SK-N-SH (cell line): ENCODE measurements at regions not wholly inside any gene's neighbourhood (a gene's known extent, or its start where the extent isn't known, plus 50 kb on each side); places are given as distances from the start of the nearest gene placed in this dataset.

Source experiments
- CTCF ChIA-PET: fragments of 300-600, 350-600 bp; formaldehyde crosslinking; extraction: SDS; loops from one replicate; lab custom pipeline; 2021; lab: Yijun Ruan, JAX
- POLR2A ChIA-PET: fragments of 350-600 bp; sonication (Branson Sonifier 250); formaldehyde crosslinking; extraction: SDS; loops from one replicate; lab custom pipeline; 2020; ENCODE audit warnings: antibody characterized with exemption, inconsistent platforms; lab: Yijun Ruan, JAX
- DNase-seq: peaks from one replicate; pipeline ENCODE4 v3.0.0; 2012
- H2AFZ ChIP-seq: fragments of 200-600 bp; sonication (generic); 2 replicates; pipeline ENCODE4 v1.8.1; 2016; ENCODE audit warnings: antibody characterized with exemption, mild to moderate bottlenecking, low read depth
- H3F3A ChIP-seq: fragments of 200-600 bp; sonication (generic); replicated peaks from 2 replicates; pipeline ENCODE3; 2016; ENCODE audit warnings: antibody characterized with exemption, mild to moderate bottlenecking; ENCODE audit not compliant: insufficient read depth
- H3K27ac ChIP-seq, 2 experiments: fragments of 200-500 bp in 1 of 2; fragments of 200-600 bp in 1 of 2; sonication (Bioruptor generic) in 1 of 2; sonication (generic), shearing (Covaris generic) in 1 of 2; 2 replicates each; pipeline versions ENCODE4 v1.5.1 to v1.6.1; 2014 to 2016; ENCODE audit warnings: low read depth in 2 of 2, inconsistent platforms in 1 of 2, low read length in 1 of 2, mild to moderate bottlenecking in 1 of 2, mixed read lengths in 1 of 2
- H3K27me3 ChIP-seq: fragments of 200-600 bp; sonication (generic), shearing (Covaris generic); 2 replicates; pipeline ENCODE4 v1.6.1; 2016; ENCODE audit warnings: mixed run types; ENCODE audit not compliant: insufficient read depth
- H3K36me3 ChIP-seq, 2 experiments: fragments of 200-500 bp in 1 of 2; fragments of 200-600 bp in 1 of 2; sonication (Bioruptor generic) in 1 of 2; sonication (generic) in 1 of 2; replicated peaks in 1 of 2; 2 replicates each; pipeline versions ENCODE3 to v1.5.1; 2014 to 2016; ENCODE audit warnings: low read length in 1 of 2, mild to moderate bottlenecking in 1 of 2; ENCODE audit not compliant: insufficient read depth in 2 of 2, control insufficient read depth in 1 of 2
- H3K4me1 ChIP-seq, 2 experiments: fragments of 200-500 bp in 1 of 2; fragments of 200-600 bp in 1 of 2; sonication (Bioruptor generic) in 1 of 2; sonication (generic), shearing (Covaris generic) in 1 of 2; 2 replicates each; pipeline versions ENCODE4 v1.5.1 to v1.6.1; 2014 to 2016; ENCODE audit warnings: low read depth in 1 of 2, low read length in 1 of 2, mixed run types in 1 of 2; ENCODE audit not compliant: insufficient read depth in 2 of 2, control insufficient read depth in 1 of 2
- H3K4me2 ChIP-seq: fragments of 200-600 bp; sonication (generic), shearing (Covaris generic); 2 replicates; pipeline ENCODE4 v1.6.1; 2017; ENCODE audit warnings: mixed run types
- H3K4me3 ChIP-seq, 2 experiments: fragments of 200-500 bp in 1 of 2; fragments of 200-600 bp in 1 of 2; sonication (Bioruptor generic) in 1 of 2; sonication (generic), shearing (Covaris generic) in 1 of 2; 2 replicates each; pipeline versions ENCODE4 v1.5.1 to v1.8.1; 2014 to 2016; ENCODE audit warnings: low read depth in 2 of 2, inconsistent platforms in 1 of 2, low read length in 1 of 2, mild to moderate bottlenecking in 1 of 2, mixed read lengths in 1 of 2, moderate library complexity in 1 of 2
- H3K79me2 ChIP-seq: fragments of 200-600 bp; sonication (generic); 2 replicates; pipeline ENCODE4 v1.8.1; 2017; ENCODE audit warnings: mild to moderate bottlenecking; ENCODE audit not compliant: insufficient read depth
- H3K9ac ChIP-seq: fragments of 200-600 bp; sonication (generic); 2 replicates; pipeline ENCODE4 v1.6.1; 2017; ENCODE audit warnings: mixed run types
- H3K9me2 ChIP-seq: fragments of 200-600 bp; sonication (generic); 2 replicates; pipeline ENCODE4 v1.6.1; 2017; ENCODE audit warnings: mixed run types
- H3K9me3 ChIP-seq: fragments of 200-600 bp; sonication (generic); 2 replicates; pipeline ENCODE4 v1.6.1; 2017; ENCODE audit warnings: mixed run types, mild to moderate bottlenecking, moderate library complexity
- H4K20me1 ChIP-seq: fragments of 200-600 bp; sonication (generic); 2 replicates; pipeline ENCODE4 v1.6.1; 2017; ENCODE audit warnings: mild to moderate bottlenecking, mixed run types; ENCODE audit not compliant: insufficient read depth
- CHD2 ChIP-seq: fragments of 150-350 bp; IDR thresholded peaks from 2 replicates; pipeline ENCODE4 v1.6.1; 2018; ENCODE audit warnings: low read length; ENCODE audit not compliant: partially characterized antibody
- CTCF ChIP-seq: fragments of 200-600 bp; sonication (generic); IDR thresholded peaks from 2 replicates; pipeline ENCODE4 v1.6.1; 2017; ENCODE audit warnings: antibody characterized with exemption, mild to moderate bottlenecking, moderate library complexity
- MEF2A ChIP-seq: IDR thresholded peaks from 2 replicates; pipeline ENCODE4 v1.4.0; 2012; ENCODE audit warnings: low read depth, borderline replicate concordance
- MXI1 ChIP-seq: IDR thresholded peaks from 2 replicates; pipeline ENCODE4 v1.6.1; 2012; ENCODE audit warnings: mild to moderate bottlenecking, low read depth, low read length, improper control_type of control experiment
- NFIC ChIP-seq: IDR thresholded peaks from 2 replicates; pipeline ENCODE4 v1.4.0; 2012; ENCODE audit warnings: borderline replicate concordance
- NRF1 ChIP-seq: IDR thresholded peaks from 2 replicates; pipeline ENCODE4 v1.6.1; 2012; ENCODE audit warnings: low read depth, mild to moderate bottlenecking, low read length
- TCF12 ChIP-seq: IDR thresholded peaks from 2 replicates; pipeline ENCODE4 v1.4.0; 2012
- TEAD4 ChIP-seq: IDR thresholded peaks from 2 replicates; pipeline ENCODE4 v1.4.0; 2012; ENCODE audit warnings: mild to moderate bottlenecking, borderline replicate concordance; ENCODE audit not compliant: insufficient read depth
- USF2 ChIP-seq: fragments of 150-350 bp; IDR thresholded peaks from 2 replicates; pipeline ENCODE4 v1.6.1; 2017; ENCODE audit warnings: antibody characterized with exemption, low read length, low read depth, borderline replicate concordance
- whole genome bisulfite sequencing: methylation state at CpG from one replicate; pipeline ENCODE4 v1.1.6; 2017; ENCODE audit warnings: low lambda C conversion rate; 5-methylcytosine and 5-hydroxymethylcytosine counted together
- TF ChIP-seq, protein P1 (sequence below): IDR thresholded peaks from 2 replicates; pipeline ENCODE4 v1.4.0; 2012; ENCODE audit warnings: low read depth, borderline replicate concordance
- TF ChIP-seq, protein P2 (sequence below): IDR thresholded peaks from 2 replicates; pipeline ENCODE4 v1.4.0; 2012; ENCODE audit warnings: low read depth, borderline replicate concordance
- TF ChIP-seq, protein P3 (sequence below): IDR thresholded peaks from 2 replicates; pipeline ENCODE4 v1.4.0; 2012; ENCODE audit warnings: low read depth

GRCh38 chr4:189506080-189506479, 434.6 kb upstream of the FRG1 start (continued):
- TF ChIP-seq MEF2A (no peak), NRF1 (no peak)
- TF ChIP-seq, all 33 proteins: peak for 0

- H3K9me2 ChIP-seq, result no peaks in the 10 kb centered on the region
- CTCF ChIA-PET, result no interaction called here
- WGBS, result 17% methylated on average over 2 of the region's 2 CpGs
- H3K4me2 ChIP-seq, result no peak overlapping the region
- H3K4me1 ChIP-seq, result no peaks in the 10 kb centered on the region
- no peak overlapping the region for H2AFZ ChIP-seq
- H3K36me3 ChIP-seq, result no peaks in the 10 kb centered on the region
- H3K4me3 ChIP-seq, result no peak overlapping the region
- DNase-seq, result no peak
- TF ChIP-seq, protein P1, sequence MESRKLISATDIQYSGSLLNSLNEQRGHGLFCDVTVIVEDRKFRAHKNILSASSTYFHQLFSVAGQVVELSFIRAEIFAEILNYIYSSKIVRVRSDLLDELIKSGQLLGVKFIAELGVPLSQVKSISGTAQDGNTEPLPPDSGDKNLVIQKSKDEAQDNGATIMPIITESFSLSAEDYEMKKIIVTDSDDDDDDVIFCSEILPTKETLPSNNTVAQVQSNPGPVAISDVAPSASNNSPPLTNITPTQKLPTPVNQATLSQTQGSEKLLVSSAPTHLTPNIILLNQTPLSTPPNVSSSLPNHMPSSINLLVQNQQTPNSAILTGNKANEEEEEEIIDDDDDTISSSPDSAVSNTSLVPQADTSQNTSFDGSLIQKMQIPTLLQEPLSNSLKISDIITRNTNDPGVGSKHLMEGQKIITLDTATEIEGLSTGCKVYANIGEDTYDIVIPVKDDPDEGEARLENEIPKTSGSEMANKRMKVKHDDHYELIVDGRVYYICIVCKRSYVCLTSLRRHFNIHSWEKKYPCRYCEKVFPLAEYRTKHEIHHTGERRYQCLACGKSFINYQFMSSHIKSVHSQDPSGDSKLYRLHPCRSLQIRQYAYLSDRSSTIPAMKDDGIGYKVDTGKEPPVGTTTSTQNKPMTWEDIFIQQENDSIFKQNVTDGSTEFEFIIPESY, result no peak
- TF ChIP-seq USF2 (no peak), CHD2 (no peak)
- TF ChIP-seq, protein P2, sequence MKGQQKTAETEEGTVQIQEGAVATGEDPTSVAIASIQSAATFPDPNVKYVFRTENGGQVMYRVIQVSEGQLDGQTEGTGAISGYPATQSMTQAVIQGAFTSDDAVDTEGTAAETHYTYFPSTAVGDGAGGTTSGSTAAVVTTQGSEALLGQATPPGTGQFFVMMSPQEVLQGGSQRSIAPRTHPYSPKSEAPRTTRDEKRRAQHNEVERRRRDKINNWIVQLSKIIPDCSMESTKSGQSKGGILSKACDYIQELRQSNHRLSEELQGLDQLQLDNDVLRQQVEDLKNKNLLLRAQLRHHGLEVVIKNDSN, result no peak
- TF ChIP-seq, all 33 proteins: peak for 0
- no peaks in the 10 kb centered on the region for H3K79me2 ChIP-seq
- H3F3A ChIP-seq, result no peaks in the 10 kb centered on the region
- POLR2A ChIA-PET, result no interaction called here
- no peak overlapping the region for H3K27ac ChIP-seq
- H3K9ac ChIP-seq, result no peak overlapping the region
- H3K27me3 ChIP-seq, result no peaks in the 10 kb centered on the region
- no peaks in the 10 kb centered on the region for H3K9me3 ChIP-seq
- no peaks in the 10 kb centered on the region for H4K20me1 ChIP-seq
Measured at GRCh38 chr4:189507060-189507459, 433.6 kb upstream of the FRG1 start.

GRCh38 chr4:189510601-189511000, 430.1 kb upstream of the FRG1 start:
- CTCF ChIA-PET, result no interaction called here
- no peak for DNase-seq
- POLR2A ChIA-PET, result no interaction called here
- no peak overlapping the region for H3K4me2 ChIP-seq
- no peaks in the 10 kb centered on the region for H3K9me3 ChIP-seq
- no peaks in the 10 kb centered on the region for H4K20me1 ChIP-seq
- no peaks in the 10 kb centered on the region for H3F3A ChIP-seq
- H3K27me3 ChIP-seq, result no peaks in the 10 kb centered on the region
- no peak overlapping the region for H3K4me3 ChIP-seq
- H3K36me3 ChIP-seq, result no peaks in the 10 kb centered on the region
- H2AFZ ChIP-seq, result no peak overlapping the region
- no peaks in the 10 kb centered on the region for H3K79me2 ChIP-seq
- peaks cover 0 to 3% of the 10 kb centered on the region in 2 experiments; a peak in 1 of 4 replicates for H3K4me1 ChIP-seq
- no peak overlapping the region for H3K27ac ChIP-seq
- 15% methylated on average over 1 of the region's 1 CpG for WGBS
- no peaks in the 10 kb centered on the region for H3K9me2 ChIP-seq
- H3K9ac ChIP-seq, result no peak overlapping the region
- TF ChIP-seq TCF12, result no peak
- TF ChIP-seq, protein P3, sequence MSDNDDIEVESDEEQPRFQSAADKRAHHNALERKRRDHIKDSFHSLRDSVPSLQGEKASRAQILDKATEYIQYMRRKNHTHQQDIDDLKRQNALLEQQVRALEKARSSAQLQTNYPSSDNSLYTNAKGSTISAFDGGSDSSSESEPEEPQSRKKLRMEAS, result no peak
- TF ChIP-seq TEAD4, result no peak
- no peak for TF ChIP-seq CTCF
- no peak for TF ChIP-seq NFIC
- TF ChIP-seq, protein P1, result no peak
- TF ChIP-seq MXI1, result no peak
- no peak for TF ChIP-seq USF2
- TF ChIP-seq NRF1, result no peak
- TF ChIP-seq, protein P2, result no peak
